ENCODE measurements at regions not wholly inside any gene's neighbourhood (a gene's known extent, or its start where the extent isn't known, plus 50 kb on each side); places are given as distances from the start of the nearest gene placed in this dataset.

GRCh38 chr5:107119656-107120055 lies 551.1 kb downstream of the EFNA5 start:
- TF ChIP-seq CTCF (IDR thresholded peaks at IDR 0.05) (no peak), RFX5 (IDR thresholded peaks at IDR 0.05; ENCODE audit: low read length) (no peak), POLR2AphosphoS5 (IDR thresholded peaks at IDR 0.05; ENCODE audit: low read depth, low read length) (no peak), USF2 (IDR thresholded peaks at IDR 0.05; ENCODE audit: borderline replicate concordance, low read depth, low read length) (no peak)
